ENCODE measurements at regions not wholly inside any gene's neighbourhood (a gene's known extent, or its start where the extent isn't known, plus 50 kb on each side); places are given as distances from the start of the nearest gene placed in this dataset.

DNA sequence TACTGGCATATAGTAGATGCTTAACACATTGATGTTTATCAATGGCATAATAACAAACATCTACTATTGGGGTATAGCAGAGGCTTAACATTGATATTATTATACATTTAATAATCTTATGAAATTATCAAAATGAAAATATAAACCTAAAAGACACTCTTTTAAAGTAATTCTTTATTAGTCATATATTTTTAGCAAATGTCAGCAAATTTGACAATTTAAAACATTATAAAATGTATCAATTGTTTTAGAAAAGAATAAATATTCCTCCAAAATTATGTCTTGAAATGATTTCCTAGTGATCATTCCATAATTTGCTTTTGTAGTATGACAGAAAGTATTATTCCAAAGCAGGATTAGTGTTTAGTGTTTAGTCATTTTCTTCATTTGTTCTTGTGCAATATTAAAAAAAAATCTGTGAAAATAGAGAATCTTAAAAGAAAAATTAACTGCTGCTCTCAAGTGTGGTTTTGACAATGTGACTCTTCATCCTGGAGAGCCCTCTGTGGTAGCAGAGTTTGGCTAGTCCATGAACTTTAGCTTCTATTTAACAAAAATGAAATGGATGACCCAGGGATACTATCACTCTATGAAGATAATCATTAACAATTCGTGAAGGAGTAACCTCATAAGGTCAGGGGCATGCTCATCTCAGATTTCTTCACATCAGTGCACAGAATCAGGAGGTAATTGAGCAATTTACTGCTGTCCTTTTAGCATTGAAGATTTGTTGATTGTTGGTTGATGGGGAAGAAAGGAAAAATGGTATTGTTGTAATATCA, 1018.5 kb downstream of the LRFN5 start:
- DNase-seq (ENCODE audit: low spot score): no peak

DNA sequence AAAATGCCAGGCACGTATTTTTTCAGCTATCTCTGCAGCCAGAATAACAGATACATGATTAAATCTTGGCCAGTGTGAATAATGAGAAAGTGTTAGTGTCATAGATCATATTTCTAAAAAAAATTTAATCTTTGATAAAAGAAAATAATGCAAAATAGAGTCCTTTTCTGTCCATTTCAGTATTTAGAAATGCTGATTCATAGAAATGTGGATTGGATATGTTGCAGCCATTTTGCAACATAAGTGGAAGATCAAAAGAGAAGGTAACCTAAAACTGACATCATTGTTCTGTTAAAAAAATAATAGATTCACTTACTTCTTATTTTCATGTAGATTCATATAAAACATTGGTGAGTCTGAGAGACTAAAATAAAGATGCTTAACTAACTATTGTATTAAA, 1010.3 kb downstream of the LRFN5 start:
- no peak for DNase-seq (ENCODE audit: low spot score)

- no peak for DNase-seq (ENCODE audit: low spot score)
Measured at GRCh38 chr14:42606839-42607238, 1000.2 kb downstream of the LRFN5 start.

DNA sequence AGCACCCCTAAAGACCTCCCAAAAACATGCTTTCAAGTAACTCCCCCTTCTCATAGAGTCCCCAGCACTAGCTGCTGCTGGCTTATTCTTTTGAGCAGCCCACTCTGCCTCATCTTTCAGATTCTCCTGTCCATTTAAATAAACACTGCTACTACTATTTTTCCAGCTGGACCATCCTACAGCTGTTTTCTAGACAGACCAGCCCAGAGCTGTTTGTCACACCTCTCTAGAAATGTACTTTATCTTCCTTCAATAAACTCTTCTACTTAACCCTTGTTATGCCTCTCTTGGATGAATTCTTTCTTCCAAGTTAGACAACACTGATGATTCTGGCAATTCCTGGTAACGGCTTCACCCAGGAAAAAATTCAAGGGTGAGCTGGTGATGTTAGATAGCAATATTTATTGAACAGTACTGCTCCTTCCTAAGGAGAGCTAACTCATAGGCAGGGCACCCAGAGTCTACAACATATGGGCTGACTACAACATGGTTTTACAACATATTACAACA, 995.7 kb downstream of the LRFN5 start:
- DNase-seq (ENCODE audit: low spot score): no peak

GRCh38 chr14:42572032-42572431, 965.4 kb downstream of the LRFN5 start:
- no peak for DNase-seq (ENCODE audit: low spot score)

- DNase-seq (ENCODE audit: low spot score): no peak
Measured at GRCh38 chr14:42569227-42569626, 962.6 kb downstream of the LRFN5 start.

GRCh38 chr14:42565556-42565955, 958.9 kb downstream of the LRFN5 start:
- no peak for DNase-seq (ENCODE audit: low spot score)

GRCh38 chr14:42563313-42563712, 956.6 kb downstream of the LRFN5 start:
- DNase-seq (ENCODE audit: low spot score): no peak

GRCh38 chr14:42556551-42556950, 949.9 kb downstream of the LRFN5 start:
- DNase-seq (ENCODE audit: low spot score): no peak

DNA sequence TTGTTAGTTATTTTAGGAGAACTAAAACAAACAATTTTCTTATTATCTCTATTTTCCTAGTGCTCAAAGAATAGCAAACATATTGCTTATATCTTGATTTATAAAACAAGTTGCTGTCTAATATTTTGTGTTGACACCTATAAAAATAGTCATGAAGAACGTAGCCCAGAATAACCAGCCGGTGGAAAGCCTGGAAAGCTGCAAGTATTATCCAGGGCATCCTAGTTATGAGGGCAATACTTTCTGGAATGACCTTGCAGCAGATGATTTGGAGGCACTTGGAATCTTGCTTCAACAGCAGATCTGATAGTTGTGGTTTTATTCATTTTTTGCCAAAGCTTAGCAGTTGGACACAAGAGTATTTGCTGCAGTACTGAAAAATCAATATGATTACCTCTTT, 948.7 kb downstream of the LRFN5 start:
- DNase-seq (ENCODE audit: low spot score): no peak

- DNase-seq (ENCODE audit: low spot score): no peak
Measured at GRCh38 chr14:42554091-42554490, 947.4 kb downstream of the LRFN5 start.

DNA sequence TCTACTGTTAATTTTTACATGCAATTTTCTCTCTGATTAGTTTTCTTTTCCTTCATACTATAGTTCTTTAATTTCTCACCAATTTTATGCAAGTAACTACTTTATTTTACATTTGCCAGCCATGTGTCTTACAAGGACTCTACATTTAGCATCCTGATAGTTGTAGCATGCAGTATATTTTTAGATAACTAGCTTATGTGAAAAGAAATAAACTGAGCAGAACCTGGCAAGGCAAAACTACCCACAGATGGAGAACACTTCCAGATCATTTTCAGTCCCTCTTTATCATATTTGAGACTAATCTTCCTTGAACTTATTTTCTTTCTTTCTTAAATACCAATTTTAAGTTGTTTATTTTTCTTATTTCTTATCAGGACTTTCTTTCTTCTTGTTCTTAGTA, 943.6 kb downstream of the LRFN5 start:
- DNase-seq (ENCODE audit: low spot score): no peak

- no peak for DNase-seq (ENCODE audit: low spot score)
Measured at GRCh38 chr14:42548349-42548748, 941.7 kb downstream of the LRFN5 start.

GRCh38 chr14:42545636-42546035, 939.0 kb downstream of the LRFN5 start:
- no peak for DNase-seq (ENCODE audit: low spot score)

- no peak for DNase-seq (ENCODE audit: low spot score)
Measured at GRCh38 chr14:42541535-42542001, 934.9 kb downstream of the LRFN5 start.

DNA sequence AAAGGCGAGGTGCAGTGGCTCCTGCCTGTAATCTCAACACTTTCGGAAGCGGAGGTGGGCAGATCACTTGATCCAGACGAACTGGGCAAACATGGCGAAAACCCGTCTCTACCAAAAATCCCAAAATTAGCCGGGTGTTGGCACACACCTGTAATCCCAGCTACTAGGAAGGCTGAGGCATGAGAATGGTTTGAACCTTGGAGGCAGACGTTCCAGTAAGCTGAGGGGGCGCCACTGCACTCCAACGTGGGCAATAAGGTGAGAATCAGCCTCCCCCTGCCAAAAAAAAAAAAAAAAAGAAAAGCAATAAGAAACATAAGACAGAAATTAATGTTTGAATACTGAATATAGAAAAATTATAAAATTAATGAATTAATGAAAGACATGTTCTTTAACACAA, 928.7 kb downstream of the LRFN5 start:
- DNase-seq (ENCODE audit: low spot score): no peak

DNA sequence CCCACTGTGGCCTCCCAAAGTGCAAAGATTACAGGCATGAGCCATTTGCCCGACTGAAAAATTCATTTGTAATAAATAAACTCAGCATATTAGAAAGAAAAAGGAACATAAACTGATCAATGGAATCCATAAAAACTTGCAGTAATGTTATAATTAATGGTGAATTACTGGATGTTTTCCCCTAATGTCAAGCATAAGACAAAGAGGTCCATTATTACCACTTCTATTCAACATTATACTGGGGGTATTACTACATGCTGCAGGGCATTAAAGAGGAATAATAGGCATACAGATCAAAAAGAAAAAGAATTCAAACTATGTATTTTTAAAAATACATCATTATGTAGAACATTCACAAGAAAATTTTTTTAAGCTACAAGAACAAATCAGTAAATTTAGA, 926.8 kb downstream of the LRFN5 start:
- no peak for DNase-seq (ENCODE audit: low spot score)

- DNase-seq (ENCODE audit: low spot score): no peak
Measured at GRCh38 chr14:42532194-42532593, 925.5 kb downstream of the LRFN5 start.

- no peak for DNase-seq (ENCODE audit: low spot score)
Measured at GRCh38 chr14:42527141-42527540, 920.5 kb downstream of the LRFN5 start.

DNA sequence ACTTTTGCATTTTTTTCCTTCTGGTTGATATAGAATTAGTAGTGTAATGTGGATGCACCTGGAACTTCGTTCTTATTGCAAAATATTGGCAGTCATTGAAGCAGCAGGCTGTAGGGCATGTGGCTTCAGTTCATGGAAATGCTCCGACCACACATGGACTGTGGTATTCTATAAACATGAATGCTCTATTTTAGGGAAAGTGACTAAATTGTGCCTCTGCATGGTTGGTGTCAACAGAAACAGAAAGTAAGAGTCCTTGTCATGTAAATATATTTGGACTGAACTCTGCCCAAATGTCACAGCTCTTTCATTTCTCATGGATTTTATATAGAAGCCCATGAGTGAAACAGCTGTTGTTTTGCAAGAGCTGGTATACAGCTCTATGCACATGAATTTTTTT, 917.0 kb downstream of the LRFN5 start:
- no peak for DNase-seq (ENCODE audit: low spot score)

GRCh38 chr14:42517806-42518500, 911.3 kb downstream of the LRFN5 start:
- no peak for DNase-seq (ENCODE audit: low spot score)

GRCh38 chr14:42513837-42514236, 907.2 kb downstream of the LRFN5 start:
- DNase-seq (ENCODE audit: low spot score): no peak

DNA sequence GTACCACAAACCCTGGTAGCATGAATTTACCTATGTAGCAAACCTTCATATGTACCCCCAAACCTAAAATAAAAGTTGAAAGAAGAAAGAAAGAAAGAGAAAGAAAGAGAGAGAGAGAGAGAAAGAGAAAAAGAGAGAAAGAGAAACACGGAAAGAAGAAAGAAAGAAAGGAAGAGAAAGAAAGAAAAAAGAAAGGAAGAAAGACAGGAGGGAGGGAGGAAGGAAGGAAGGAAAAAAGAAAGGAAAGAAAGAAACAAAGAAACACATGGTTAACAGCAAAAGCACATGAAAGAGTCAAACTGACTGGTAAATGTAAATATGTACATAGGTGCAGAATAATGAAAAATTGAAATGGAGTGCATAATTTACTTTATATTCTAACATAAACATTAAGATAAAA, 903.4 kb downstream of the LRFN5 start:
- DNase-seq (ENCODE audit: low spot score): no peak
